ENCODE measurements at regions not wholly inside any gene's neighbourhood (a gene's known extent, or its start where the extent isn't known, plus 50 kb on each side); places are given as distances from the start of the nearest gene placed in this dataset.

- no peak for TF ChIP-seq CTCF (IDR thresholded peaks at IDR 0.05; ENCODE audit: low read length)
- TF ChIP-seq EZH2 (optimal IDR thresholded peaks at IDR 0.05; ENCODE audit: low read depth, low read length), result no peak
Observed at GRCh38 chr4:89567936-89568335, 260.3 kb upstream of the GPRIN3 start.

Data from MM.1S (cell line).